PFSK-1 (cell line): ENCODE measurements at regions not wholly inside any gene's neighbourhood (a gene's known extent, or its start where the extent isn't known, plus 50 kb on each side); places are given as distances from the start of the nearest gene placed in this dataset.

Experiments
- FOXP2 ChIP-seq: optimal IDR thresholded peaks from 2 replicates; pipeline ENCODE3; 2011; ENCODE audit warnings: borderline replicate concordance, control low read depth, inconsistent platforms; ENCODE audit not compliant: insufficient read depth; ENCODE audit errors: extremely low read length, extremely low read depth
- POLR2AphosphoS5 ChIP-seq: IDR thresholded peaks from 2 replicates; pipeline ENCODE4 v1.6.1; 2012; ENCODE audit warnings: low read depth, mild to moderate bottlenecking, control low read depth, low read length, moderate library complexity
- SIN3A ChIP-seq: IDR thresholded peaks from 2 replicates; pipeline ENCODE4 v1.6.1; 2012; ENCODE audit warnings: mild to moderate bottlenecking, low read length, moderate library complexity, borderline replicate concordance; ENCODE audit not compliant: insufficient read depth
- TAF1 ChIP-seq: IDR thresholded peaks from 2 replicates; pipeline ENCODE4 v1.6.1; 2012; ENCODE audit warnings: low read length, control low read depth, borderline replicate concordance; ENCODE audit not compliant: insufficient read depth
- TF ChIP-seq, protein P1 (sequence below), 2 experiments: IDR thresholded peaks; 2 replicates each; pipeline versions ENCODE4 v1.6.1 to v1.8.0; 2011 to 2012; ENCODE audit warnings: low read depth in 2 of 2, low read length in 2 of 2, control low read depth in 1 of 2, inconsistent platforms in 1 of 2, mild to moderate bottlenecking in 1 of 2, moderate library complexity in 1 of 2; ENCODE audit not compliant: insufficient read depth in 1 of 2

DNA sequence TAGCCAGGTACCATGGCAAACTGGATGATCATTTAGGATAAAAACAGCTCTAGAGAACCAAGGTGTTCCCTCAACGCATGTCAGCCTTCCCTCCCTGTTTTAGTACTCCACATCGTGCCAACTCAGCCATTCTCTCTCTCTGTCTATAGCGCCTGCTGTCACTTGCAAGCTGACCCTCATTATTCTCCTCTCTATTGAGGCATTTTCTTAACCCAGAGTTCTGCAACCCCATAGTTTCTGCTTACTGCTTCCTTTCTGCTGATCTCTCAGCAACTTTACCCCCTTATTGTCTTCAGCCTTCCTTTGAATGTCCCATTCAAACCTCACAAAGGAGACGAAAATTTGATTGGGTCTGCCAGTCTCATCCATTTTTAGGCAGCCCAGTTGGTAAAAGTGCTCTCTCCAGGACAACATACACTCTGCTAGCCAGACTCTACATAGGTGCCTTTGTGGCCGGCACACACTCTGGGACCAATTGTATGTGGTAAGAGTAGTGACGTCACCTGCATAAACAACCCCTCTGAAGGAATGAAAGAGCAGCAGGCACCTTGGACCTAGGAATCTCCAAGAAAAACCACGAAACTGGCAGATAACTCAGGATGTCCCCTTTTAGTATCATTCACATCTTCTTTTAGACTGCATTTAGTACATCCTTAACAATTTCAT is 367.2 kb upstream of the KCNH7 start:
- no peak for TF ChIP-seq TAF1
- TF ChIP-seq SIN3A: no peak
- TF ChIP-seq, protein P1, sequence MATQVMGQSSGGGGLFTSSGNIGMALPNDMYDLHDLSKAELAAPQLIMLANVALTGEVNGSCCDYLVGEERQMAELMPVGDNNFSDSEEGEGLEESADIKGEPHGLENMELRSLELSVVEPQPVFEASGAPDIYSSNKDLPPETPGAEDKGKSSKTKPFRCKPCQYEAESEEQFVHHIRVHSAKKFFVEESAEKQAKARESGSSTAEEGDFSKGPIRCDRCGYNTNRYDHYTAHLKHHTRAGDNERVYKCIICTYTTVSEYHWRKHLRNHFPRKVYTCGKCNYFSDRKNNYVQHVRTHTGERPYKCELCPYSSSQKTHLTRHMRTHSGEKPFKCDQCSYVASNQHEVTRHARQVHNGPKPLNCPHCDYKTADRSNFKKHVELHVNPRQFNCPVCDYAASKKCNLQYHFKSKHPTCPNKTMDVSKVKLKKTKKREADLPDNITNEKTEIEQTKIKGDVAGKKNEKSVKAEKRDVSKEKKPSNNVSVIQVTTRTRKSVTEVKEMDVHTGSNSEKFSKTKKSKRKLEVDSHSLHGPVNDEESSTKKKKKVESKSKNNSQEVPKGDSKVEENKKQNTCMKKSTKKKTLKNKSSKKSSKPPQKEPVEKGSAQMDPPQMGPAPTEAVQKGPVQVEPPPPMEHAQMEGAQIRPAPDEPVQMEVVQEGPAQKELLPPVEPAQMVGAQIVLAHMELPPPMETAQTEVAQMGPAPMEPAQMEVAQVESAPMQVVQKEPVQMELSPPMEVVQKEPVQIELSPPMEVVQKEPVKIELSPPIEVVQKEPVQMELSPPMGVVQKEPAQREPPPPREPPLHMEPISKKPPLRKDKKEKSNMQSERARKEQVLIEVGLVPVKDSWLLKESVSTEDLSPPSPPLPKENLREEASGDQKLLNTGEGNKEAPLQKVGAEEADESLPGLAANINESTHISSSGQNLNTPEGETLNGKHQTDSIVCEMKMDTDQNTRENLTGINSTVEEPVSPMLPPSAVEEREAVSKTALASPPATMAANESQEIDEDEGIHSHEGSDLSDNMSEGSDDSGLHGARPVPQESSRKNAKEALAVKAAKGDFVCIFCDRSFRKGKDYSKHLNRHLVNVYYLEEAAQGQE (IDR thresholded peaks at IDR 0.05; ENCODE audit: insufficient read depth in 1 of 2, low read depth in 2 of 2, low read length in 2 of 2): no peak
- TF ChIP-seq FOXP2: no peak
- no peak for TF ChIP-seq POLR2AphosphoS5

DNA sequence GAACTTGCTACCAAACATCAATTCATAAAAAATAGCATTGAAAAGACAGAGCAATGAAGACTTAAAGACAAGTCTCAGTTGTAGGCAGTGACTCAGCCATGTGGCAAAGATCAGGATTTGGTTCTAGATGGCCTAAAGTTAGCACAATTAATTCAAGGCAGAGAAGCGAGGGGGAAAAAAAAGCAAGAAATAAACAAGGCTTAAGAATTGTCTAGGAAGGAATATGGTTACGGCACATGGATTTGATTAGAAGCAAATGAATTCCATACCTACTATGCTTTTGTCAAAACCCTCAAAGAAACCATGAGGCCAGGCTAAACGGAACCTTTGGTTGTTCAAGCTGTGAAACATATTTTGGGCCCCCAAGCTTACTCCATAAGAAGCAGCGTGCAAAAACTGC is 362.2 kb upstream of the KCNH7 start:
- no peak for TF ChIP-seq SIN3A
- no peak for TF ChIP-seq TAF1
- TF ChIP-seq POLR2AphosphoS5: no peak
- no peak for TF ChIP-seq FOXP2
- TF ChIP-seq, protein P1 (IDR thresholded peaks at IDR 0.05; ENCODE audit: insufficient read depth in 1 of 2, low read depth in 2 of 2, low read length in 2 of 2): no peak

DNA sequence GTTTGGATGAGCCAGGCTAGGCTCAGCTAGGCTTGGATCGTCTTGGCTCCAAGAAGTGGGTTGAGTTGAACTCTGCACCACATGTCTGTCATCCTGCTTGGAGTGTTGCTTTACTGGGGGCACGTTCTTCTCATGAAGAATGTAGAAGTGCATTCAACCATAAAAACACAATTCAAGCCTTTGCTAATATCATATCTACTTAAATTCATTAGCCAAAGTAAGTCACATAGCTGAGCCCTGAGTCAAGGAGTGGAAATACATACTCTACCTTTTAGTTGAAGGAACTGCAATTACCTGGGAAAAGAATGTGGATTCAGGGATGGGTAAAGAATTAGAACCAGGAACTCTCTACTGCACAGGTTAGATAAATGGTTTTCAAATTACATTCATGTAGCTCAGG is 360.4 kb upstream of the KCNH7 start:
- TF ChIP-seq, protein P1 (IDR thresholded peaks at IDR 0.05; ENCODE audit: insufficient read depth in 1 of 2, low read depth in 2 of 2, low read length in 2 of 2): no peak
- no peak for TF ChIP-seq TAF1
- TF ChIP-seq FOXP2: no peak
- TF ChIP-seq POLR2AphosphoS5: no peak
- TF ChIP-seq SIN3A: no peak

DNA sequence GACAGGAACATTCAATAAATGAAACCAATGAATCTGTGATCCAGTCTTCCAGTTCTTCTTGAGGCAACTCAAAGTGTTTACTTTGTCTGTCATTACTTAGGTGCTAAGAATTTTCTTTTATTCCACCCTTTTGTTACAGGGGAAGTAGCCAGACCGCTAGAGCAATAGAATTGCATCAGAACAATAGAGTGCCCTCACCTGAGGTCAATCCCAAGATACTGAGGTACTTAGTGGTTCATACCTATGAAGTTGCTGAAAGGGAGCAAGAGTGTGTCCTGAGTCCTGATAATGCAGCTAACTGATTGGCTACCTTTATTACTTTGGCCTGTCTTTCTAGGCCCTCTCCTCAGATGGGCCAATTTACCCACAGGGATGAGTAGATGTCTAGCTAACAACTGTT is 359.4 kb upstream of the KCNH7 start:
- TF ChIP-seq SIN3A (no peak), TAF1 (no peak), FOXP2 (no peak), POLR2AphosphoS5 (no peak)
- TF ChIP-seq, protein P1 (IDR thresholded peaks at IDR 0.05; ENCODE audit: insufficient read depth in 1 of 2, low read depth in 2 of 2, low read length in 2 of 2): no peak

DNA sequence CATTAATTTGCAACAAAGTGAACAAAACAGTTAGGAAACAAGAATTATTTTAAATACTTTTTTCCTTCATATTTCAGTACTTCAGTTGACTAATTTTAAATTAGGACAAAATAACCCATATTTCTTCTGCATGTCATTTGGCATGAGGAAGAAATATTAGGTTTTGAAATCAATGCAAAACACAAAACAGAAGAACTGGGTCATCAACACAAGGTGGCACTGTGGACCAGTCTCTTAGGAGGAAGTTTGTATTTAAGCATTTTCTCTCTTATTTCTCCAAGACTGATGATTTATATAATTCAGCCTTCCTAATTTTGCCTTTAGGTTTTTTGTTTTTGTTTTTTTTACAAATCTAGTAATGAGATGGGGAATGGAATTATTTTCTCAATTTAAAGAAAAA is 352.8 kb upstream of the KCNH7 start:
- TF ChIP-seq TAF1 (no peak), FOXP2 (no peak), SIN3A (no peak), POLR2AphosphoS5 (no peak)
- TF ChIP-seq, protein P1 (IDR thresholded peaks at IDR 0.05; ENCODE audit: insufficient read depth in 1 of 2, low read depth in 2 of 2, low read length in 2 of 2): no peak
